ENCODE measurements at regions not wholly inside any gene's neighbourhood (a gene's known extent, or its start where the extent isn't known, plus 50 kb on each side); places are given as distances from the start of the nearest gene placed in this dataset.
A peak's percentile ranks its signal among the peaks of the same experiment; 100 is the strongest.
"Not testable (repeated sequence)": the region's sequence is repeated elsewhere in the genome, so short reads cannot be mapped to it uniquely, and the experiment has no call there.

- DNase-seq: no peak
These were observed 251.2 kb downstream of the RRAGC start for GRCh38 chr1:38608202-38608864.

GRCh38 chr1:38607526-38607925, 252.0 kb downstream of the RRAGC start:
- no peak for DNase-seq

- no peak for DNase-seq
These were observed 254.5 kb downstream of the RRAGC start for GRCh38 chr1:38605063-38605462.

GRCh38 chr1:38603907-38604306, 255.7 kb downstream of the RRAGC start:
- no peak for DNase-seq

GRCh38 chr1:38600905-38601304, 258.7 kb downstream of the RRAGC start:
- no peak for DNase-seq

GRCh38 chr1:38600286-38600685, 259.3 kb downstream of the RRAGC start:
- DNase-seq: no peak

- no peak for DNase-seq
These were observed 261.5 kb downstream of the RRAGC start for GRCh38 chr1:38598118-38598517.

GRCh38 chr1:38589036-38589435, 270.5 kb downstream of the RRAGC start:
- DNase-seq: no peak

- DNase-seq: no peak
These were observed 271.8 kb downstream of the RRAGC start for GRCh38 chr1:38587766-38588165.

GRCh38 chr1:38586993-38587646, 272.5 kb downstream of the RRAGC start:
- peak; percentile 12 for DNase-seq

GRCh38 chr1:38585971-38586370, 273.6 kb downstream of the RRAGC start:
- DNase-seq: no peak

- no peak for DNase-seq
These were observed 274.1 kb downstream of the RRAGC start for GRCh38 chr1:38585460-38585859.

GRCh38 chr1:38584448-38585355, 274.9 kb downstream of the RRAGC start:
- DNase-seq: no peak

- DNase-seq: not testable (repeated sequence)
These were observed 276.3 kb downstream of the RRAGC start for GRCh38 chr1:38583287-38583686.

GRCh38 chr1:38581396-38581795, 278.2 kb downstream of the RRAGC start:
- DNase-seq: no peak

- no peak for DNase-seq
These were observed 279.0 kb downstream of the RRAGC start for GRCh38 chr1:38580594-38580993.

GRCh38 chr1:38579056-38579455, 280.5 kb downstream of the RRAGC start:
- no peak for DNase-seq

- DNase-seq: no peak
These were observed 281.2 kb downstream of the RRAGC start for GRCh38 chr1:38578271-38578951.

- DNase-seq: no peak
These were observed 281.7 kb downstream of the RRAGC start for GRCh38 chr1:38577937-38578270.

- DNase-seq: no peak
These were observed 282.2 kb downstream of the RRAGC start for GRCh38 chr1:38577385-38577784.

GRCh38 chr1:38576241-38576640, 283.3 kb downstream of the RRAGC start:
- no peak for DNase-seq

GRCh38 chr1:38571726-38572125, 287.8 kb downstream of the RRAGC start:
- no peak for DNase-seq

- DNase-seq: no peak
These were observed 289.0 kb downstream of the RRAGC start for GRCh38 chr1:38570657-38570975.

Measured in NCI-H774 (cell line).